ENCODE measurements at regions not wholly inside any gene's neighbourhood (a gene's known extent, or its start where the extent isn't known, plus 50 kb on each side); places are given as distances from the start of the nearest gene placed in this dataset.

GRCh38 chr9:13439685-13440476 lies 160.4 kb upstream of the MPDZ start:
- TF ChIP-seq ZNF565 (CRISPR knock-in tag; conservative IDR thresholded peaks at IDR 0.05; ENCODE audit: low read depth): no peak
- TF ChIP-seq ESRRG (CRISPR knock-in tag; IDR thresholded peaks at IDR 0.05): no peak
- TF ChIP-seq PATZ1 (CRISPR knock-in tag; IDR thresholded peaks at IDR 0.05; ENCODE audit: borderline replicate concordance): no peak
- TF ChIP-seq OSR1 (CRISPR knock-in tag; IDR thresholded peaks at IDR 0.05): no peak
- TF ChIP-seq ARNTL (CRISPR knock-in tag; IDR thresholded peaks at IDR 0.05; ENCODE audit: borderline replicate concordance, low read depth): no peak

All from SK-N-SH treated with all-trans-retinoic acid at 6 μM for 48 hours (cell line).